ENCODE measurements at regions not wholly inside any gene's neighbourhood (a gene's known extent, or its start where the extent isn't known, plus 50 kb on each side); places are given as distances from the start of the nearest gene placed in this dataset.

DNA sequence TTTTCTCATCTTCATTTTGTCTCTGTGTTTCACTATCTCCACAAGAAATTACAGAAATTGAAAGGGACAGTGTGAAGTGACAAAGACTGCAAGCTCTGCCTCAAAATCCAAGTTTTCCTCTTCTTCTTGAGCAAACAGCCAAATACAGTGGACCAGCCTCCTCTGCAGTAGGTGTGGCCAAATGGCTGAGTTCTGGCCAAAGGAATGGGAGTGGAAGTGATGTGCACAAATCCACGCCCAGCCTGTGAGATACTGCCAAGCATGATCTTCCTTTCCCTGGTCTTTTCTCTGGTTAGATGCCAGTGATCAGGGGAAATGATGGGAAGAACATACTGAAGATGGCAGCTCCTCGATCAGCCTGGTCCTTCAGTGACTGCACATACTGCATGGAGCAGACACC is 111.0 kb upstream of the CPNE4 start:
- TF ChIP-seq EP300 (IDR thresholded peaks at IDR 0.05; ENCODE audit: borderline replicate concordance), result no peak
- TF ChIP-seq CEBPB (IDR thresholded peaks at IDR 0.05), result no peak
- no peak for TF ChIP-seq TCF12 (IDR thresholded peaks at IDR 0.05; ENCODE audit: low read depth)
- no peak for TF ChIP-seq CREB1 (IDR thresholded peaks at IDR 0.05; ENCODE audit: low read depth)
- no peak for TF ChIP-seq RAD21 (IDR thresholded peaks at IDR 0.05; ENCODE audit: low read depth)
- TF ChIP-seq FOXM1 (IDR thresholded peaks at IDR 0.05; ENCODE audit: borderline replicate concordance, low read depth), result no peak

All from Ishikawa (cell line).